ENCODE measurements at regions not wholly inside any gene's neighbourhood (a gene's known extent, or its start where the extent isn't known, plus 50 kb on each side); places are given as distances from the start of the nearest gene placed in this dataset.

GRCh38 chr18:8477615-8478014 is 131.6 kb upstream of the RAB12 start:
- no peak for TF ChIP-seq CTCF (IDR thresholded peaks at IDR 0.05)
- Mint-ChIP-seq H3K9me3 (ENCODE audit: low read depth) (no peaks in the 10 kb centered on the region), H3K4me3 (ENCODE audit: unreplicated experiment) (no peak overlapping the region), H3K27ac (ENCODE audit: unreplicated experiment) (no peak overlapping the region), H3K36me3 (ENCODE audit: low read depth) (no peaks in the 10 kb centered on the region), H3K27me3 (ENCODE audit: low read depth) (peaks cover 30% of the 10 kb centered on the region), H3K4me1 (ENCODE audit: low read depth) (no peaks in the 10 kb centered on the region)
- no peak for DNase-seq (ENCODE audit: low spot score)

GRCh38 chr18:8478166-8478967 is 130.9 kb upstream of the RAB12 start:
- Mint-ChIP-seq H3K27ac (ENCODE audit: unreplicated experiment) (no peak overlapping the region), H3K9me3 (ENCODE audit: low read depth) (no peaks in the 10 kb centered on the region), H3K27me3 (ENCODE audit: low read depth) (peaks cover 30% of the 10 kb centered on the region), H3K4me3 (ENCODE audit: unreplicated experiment) (no peak overlapping the region), H3K4me1 (ENCODE audit: low read depth) (no peaks in the 10 kb centered on the region), H3K36me3 (ENCODE audit: low read depth) (no peaks in the 10 kb centered on the region)
- peak; percentile 82 for TF ChIP-seq CTCF (IDR thresholded peaks at IDR 0.05)
- DNase-seq (ENCODE audit: low spot score): no peak

- H3K4me1 Mint-ChIP-seq (ENCODE audit: low read depth): no peaks in the 10 kb centered on the region
- H3K27ac Mint-ChIP-seq (ENCODE audit: unreplicated experiment): no peak overlapping the region
- TF ChIP-seq CTCF (IDR thresholded peaks at IDR 0.05): peak; percentile 65
- peaks cover 30% of the 10 kb centered on the region for H3K27me3 Mint-ChIP-seq (ENCODE audit: low read depth)
- H3K9me3 Mint-ChIP-seq (ENCODE audit: low read depth): no peaks in the 10 kb centered on the region
- DNase-seq (ENCODE audit: low spot score): no peak
- no peaks in the 10 kb centered on the region for H3K36me3 Mint-ChIP-seq (ENCODE audit: low read depth)
- no peak overlapping the region for H3K4me3 Mint-ChIP-seq (ENCODE audit: unreplicated experiment)
These were observed 130.3 kb upstream of the RAB12 start for GRCh38 chr18:8478968-8479370.

GRCh38 chr18:8479789-8480188 is 129.4 kb upstream of the RAB12 start:
- TF ChIP-seq CTCF (IDR thresholded peaks at IDR 0.05): no peak
- Mint-ChIP-seq H3K4me3 (ENCODE audit: unreplicated experiment) (no peak overlapping the region), H3K27ac (ENCODE audit: unreplicated experiment) (no peak overlapping the region), H3K9me3 (ENCODE audit: low read depth) (no peaks in the 10 kb centered on the region), H3K4me1 (ENCODE audit: low read depth) (no peaks in the 10 kb centered on the region), H3K27me3 (ENCODE audit: low read depth) (peaks cover 32% of the 10 kb centered on the region), H3K36me3 (ENCODE audit: low read depth) (no peaks in the 10 kb centered on the region)
- no peak for DNase-seq (ENCODE audit: low spot score)

GRCh38 chr18:8480506-8481328 is 128.5 kb upstream of the RAB12 start:
- Mint-ChIP-seq H3K4me1 (ENCODE audit: low read depth) (no peaks in the 10 kb centered on the region), H3K9me3 (ENCODE audit: low read depth) (no peaks in the 10 kb centered on the region), H3K27ac (ENCODE audit: unreplicated experiment) (no peak overlapping the region), H3K27me3 (ENCODE audit: low read depth) (peaks cover 29% of the 10 kb centered on the region), H3K4me3 (ENCODE audit: unreplicated experiment) (no peak overlapping the region), H3K36me3 (ENCODE audit: low read depth) (no peaks in the 10 kb centered on the region)
- peak; percentile 87 for TF ChIP-seq CTCF (IDR thresholded peaks at IDR 0.05)
- DNase-seq (ENCODE audit: low spot score): no peak

Measured in chondrocyte (in vitro differentiated cells).